ENCODE measurements at regions not wholly inside any gene's neighbourhood (a gene's known extent, or its start where the extent isn't known, plus 50 kb on each side); places are given as distances from the start of the nearest gene placed in this dataset.
A peak's percentile ranks its signal among the peaks of the same experiment; 100 is the strongest.
"Not testable (repeated sequence)": the region's sequence is repeated elsewhere in the genome, so short reads cannot be mapped to it uniquely, and the experiment has no call there.

- DNase-seq, result no peak
These were observed 57.4 kb upstream of the ZBTB20 start for GRCh38 chr3:115204475-115204874.

DNA sequence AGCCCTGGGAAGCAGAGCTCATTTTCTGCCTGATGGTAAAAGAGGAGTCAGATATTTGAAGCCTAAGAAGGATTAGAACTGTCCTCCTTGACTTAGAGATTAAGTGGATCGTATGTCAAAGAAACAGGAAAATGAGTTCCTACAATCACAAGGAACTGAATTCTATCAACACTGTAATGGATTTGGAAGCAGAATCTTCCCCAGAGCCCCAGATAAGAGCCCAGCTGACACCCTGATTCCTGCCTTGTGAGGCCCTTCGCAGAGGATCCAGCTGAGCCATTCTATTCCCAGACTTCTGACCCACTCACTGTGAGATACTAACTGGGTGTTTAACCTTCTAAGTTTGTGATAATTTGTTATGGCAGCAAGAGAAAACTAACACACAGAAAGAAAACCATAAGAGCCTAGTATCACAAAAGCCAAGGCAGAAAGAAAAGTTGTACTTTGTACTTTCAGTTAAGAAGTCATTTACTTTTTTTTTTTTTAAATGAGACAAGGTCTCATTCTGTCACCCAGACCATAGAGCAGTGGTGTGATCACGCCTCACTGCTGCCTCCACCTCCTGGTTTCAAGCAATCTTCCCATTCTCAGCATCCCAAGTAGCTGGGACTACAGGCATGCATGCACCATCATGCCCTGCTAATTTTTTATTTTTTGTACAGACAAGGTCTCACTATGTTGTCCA is 61.1 kb upstream of the ZBTB20 start:
- no peak for DNase-seq

DNA sequence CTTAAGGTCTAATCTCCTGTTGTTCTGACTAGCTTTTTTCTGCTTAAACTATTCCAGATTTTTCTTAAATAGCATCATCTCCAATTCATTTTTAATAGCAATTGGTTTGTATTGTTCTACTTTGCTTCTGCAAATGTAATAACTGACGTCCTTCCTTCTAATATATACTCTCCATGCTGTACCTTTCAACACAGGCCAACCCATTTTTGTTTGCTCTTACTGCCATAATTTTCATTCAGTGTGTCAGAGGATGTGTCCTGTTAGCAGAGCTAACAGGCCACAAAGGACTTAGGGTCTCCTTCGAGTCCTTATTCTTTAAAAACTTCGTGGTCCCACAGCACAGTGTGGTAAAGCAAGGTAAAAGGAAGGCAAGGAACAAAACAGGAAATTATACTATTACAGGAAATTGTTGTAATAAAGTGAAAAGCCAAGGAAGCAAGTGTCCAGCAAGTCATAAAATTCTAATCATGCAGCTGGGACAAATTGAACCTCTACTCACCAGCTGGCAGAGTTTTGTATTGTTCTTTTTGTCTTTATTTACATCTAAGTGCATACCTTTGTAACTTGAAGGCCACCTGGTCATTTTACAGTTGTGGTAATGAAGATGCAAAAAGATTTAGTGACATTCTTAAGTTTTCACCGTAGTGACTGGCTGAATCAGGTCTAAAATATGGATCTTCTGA is 64.9 kb upstream of the ZBTB20 start:
- DNase-seq, result no peak

GRCh38 chr3:115212615-115213014 is 65.5 kb upstream of the ZBTB20 start:
- DNase-seq, result no peak

GRCh38 chr3:115213052-115213451 is 66.0 kb upstream of the ZBTB20 start:
- DNase-seq, result not testable (repeated sequence)

- no peak for DNase-seq
These were observed 70.2 kb upstream of the ZBTB20 start for GRCh38 chr3:115217292-115217677.

DNA sequence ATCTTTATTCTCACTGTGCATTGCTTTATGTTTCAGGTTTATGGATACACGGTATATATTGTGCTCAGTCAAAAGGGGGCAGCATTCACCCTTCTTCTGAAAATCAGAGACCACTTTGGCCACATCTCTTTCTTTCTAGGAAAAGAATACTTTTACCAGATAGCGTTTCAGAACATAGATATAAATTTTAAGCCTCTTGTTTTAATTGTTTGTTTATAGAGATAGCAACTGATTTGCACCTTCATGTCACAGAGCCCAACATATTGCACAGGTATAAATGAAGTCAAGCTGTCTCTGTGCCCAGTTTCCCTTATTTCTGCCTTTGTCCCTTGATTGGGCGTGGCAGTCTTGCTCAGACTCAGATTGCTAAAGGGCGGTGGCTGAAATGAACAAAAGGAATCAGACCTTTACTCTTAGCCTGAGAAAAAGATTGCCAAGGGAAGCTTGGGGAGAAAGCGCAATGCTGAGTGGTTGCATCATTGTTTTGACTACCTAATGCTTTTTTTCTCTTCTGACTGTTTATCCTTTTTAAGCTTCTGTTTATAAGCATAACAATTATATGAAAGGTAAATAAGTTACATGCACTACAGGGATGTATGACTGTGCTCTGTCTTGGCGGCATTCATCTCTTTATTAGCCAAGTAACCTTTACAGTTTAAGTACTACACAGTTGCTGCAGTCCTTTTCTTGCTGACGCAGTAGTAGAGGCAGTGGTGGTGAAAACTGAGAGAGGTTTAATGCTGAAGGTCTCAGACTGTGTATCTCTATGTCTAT is 70.8 kb upstream of the ZBTB20 start:
- peak; percentile 74 for DNase-seq

GRCh38 chr3:115218859-115219258 is 71.8 kb upstream of the ZBTB20 start:
- DNase-seq, result no peak

- DNase-seq, result no peak
These were observed 77.6 kb upstream of the ZBTB20 start for GRCh38 chr3:115224687-115225086.

GRCh38 chr3:115226844-115227445 is 79.9 kb upstream of the ZBTB20 start:
- DNase-seq, result no peak

DNA sequence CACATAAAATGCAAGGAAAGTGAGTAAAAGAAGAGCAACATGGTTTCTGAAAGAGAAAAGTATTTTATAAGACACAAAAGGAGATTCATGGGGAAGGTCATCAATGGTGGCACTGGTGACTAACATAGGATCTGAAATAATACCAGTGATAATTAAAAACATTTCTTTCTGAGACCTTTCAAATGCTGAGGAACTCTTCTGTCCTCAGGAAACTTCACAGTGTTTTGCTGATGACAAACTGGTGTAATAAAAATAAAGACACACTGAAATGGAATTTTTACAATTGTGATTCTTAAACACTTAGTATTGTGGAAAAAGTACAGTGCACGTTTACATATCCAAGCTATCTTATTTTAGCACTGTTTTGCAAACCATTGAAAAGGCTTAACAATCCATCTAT is 80.4 kb upstream of the ZBTB20 start:
- DNase-seq, result no peak

DNA sequence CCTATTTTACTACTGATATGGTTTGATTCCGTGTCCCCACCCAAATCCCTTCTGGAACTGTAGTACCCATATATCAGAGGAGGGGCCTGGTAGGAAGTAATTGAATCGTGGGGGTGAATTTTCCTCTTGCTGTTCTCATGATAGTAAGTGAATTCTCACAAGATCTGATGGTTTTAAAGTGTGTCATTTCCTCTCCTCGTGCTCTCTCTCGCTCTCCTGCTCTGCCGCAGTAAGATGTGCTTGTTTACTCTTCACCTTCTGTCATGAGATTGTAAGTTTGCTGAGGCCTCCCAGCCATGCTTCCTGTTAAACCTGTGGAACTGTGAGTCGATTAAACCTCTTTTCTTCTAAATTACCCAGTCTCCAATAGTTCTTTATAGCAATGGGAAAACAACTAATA is 81.2 kb upstream of the ZBTB20 start:
- DNase-seq, result no peak

GRCh38 chr3:115232167-115232566 is 85.1 kb upstream of the ZBTB20 start:
- DNase-seq, result no peak

GRCh38 chr3:115233021-115233420 is 85.9 kb upstream of the ZBTB20 start:
- DNase-seq, result no peak

DNA sequence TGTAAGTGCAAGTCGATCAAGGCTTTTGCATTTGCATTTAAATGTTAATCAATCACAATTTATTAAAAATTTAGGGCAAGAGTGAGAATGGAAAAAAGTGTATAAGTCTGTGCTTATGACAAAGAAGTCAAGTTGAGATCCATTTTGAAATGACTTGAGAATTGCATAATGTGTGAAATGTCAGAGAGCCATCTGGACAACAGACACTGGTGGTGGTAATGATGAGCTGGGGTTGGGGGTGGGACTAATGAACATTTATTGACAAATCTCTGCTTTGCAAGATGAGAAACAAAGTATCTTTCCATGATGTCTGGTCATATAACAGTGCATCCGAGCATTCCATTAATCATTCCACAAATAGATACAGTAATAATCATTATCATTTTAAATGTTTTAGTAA is 89.4 kb upstream of the ZBTB20 start:
- no peak for DNase-seq

DNA sequence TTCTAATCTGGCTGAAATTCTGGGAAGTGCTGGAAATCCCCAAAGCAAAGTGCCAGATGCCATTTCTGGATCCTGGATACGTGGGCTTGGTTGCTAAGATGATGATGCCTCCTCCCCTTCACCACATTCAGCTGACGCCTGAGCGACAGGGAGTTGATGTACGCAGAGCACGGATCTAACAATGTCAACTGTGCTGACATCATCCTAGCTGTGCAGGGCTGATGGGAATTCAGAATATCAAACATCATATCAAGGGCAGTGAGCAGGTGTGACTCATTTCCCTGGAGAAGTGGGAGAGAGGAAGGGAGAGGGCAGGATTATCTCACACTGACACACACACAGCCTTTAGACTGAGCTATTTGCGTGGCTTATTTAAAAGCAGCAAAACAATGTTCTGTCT is 92.6 kb upstream of the ZBTB20 start:
- DNase-seq, result peak; percentile 48

- DNase-seq, result no peak
These were observed 97.3 kb upstream of the ZBTB20 start for GRCh38 chr3:115244350-115244749.

- no peak for DNase-seq
These were observed 98.3 kb upstream of the ZBTB20 start for GRCh38 chr3:115245438-115245837.

DNA sequence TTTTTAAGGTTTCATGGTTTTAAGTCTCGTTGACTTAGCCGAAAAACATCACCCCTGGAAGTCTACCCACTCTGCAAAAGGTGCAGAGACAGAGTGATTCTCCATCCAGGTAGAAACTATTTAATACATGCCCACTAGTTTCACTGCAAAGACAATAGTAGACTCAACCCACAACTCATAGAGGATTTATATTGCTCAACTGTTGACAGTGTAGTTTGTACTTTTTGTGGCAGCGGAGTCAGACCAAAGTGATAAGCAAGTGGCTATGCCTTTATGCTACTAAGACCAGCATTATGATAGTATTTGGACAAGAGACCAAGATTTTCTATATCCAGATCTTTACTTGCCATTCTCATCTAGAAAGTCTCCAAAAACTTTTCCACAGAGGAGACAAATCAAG is 98.8 kb upstream of the ZBTB20 start:
- no peak for DNase-seq

DNA sequence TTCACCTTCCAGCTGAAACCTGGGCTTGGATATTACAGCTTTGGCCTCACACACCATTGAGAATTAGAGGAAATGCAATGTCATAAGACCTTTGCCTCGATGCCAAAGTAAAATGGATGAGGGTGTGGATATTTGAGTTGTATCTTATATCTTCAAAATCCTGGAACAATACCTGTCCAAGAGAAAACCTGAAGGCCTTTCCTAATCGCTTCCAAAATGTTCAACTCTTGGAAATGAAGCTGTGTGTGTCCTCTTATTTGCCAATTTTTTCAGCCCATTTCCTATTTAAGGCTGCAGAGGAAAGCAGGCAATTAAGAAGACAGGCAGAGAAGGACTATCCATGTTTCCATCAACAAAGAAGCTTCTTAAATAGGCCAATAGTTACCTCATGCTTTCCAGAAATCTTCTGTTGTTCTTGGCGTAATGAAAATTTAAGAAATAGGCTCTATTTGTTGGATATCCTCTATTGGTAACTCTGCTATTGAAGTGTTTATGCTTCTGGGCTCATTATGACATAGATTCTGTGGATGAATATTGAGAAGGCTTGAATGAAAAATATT is 99.5 kb upstream of the ZBTB20 start:
- no peak for DNase-seq

- no peak for DNase-seq
These were observed 101.2 kb upstream of the ZBTB20 start for GRCh38 chr3:115248274-115248673.

DNA sequence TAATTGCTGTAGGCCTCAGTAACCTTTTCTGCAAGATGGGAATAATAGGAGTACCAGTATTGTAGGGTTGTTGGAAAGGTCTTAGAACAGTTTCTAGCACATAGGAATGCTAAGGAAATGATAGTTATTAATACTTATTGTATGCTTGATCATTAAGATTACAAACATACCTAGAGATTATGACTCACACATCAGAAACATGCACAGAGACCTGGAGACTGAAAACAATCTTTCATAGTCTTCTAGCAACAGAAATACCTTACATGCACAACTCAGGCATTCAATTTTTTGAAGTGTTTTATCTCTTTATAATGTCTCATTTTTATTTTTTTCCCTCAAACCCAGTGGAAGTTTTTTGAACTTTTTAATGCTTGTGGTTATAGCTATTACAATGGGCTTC is 104.4 kb upstream of the ZBTB20 start:
- DNase-seq, result no peak

GRCh38 chr3:115252679-115253078 is 105.6 kb upstream of the ZBTB20 start:
- no peak for DNase-seq
